H9 (cell line): ENCODE measurements at regions not wholly inside any gene's neighbourhood (a gene's known extent, or its start where the extent isn't known, plus 50 kb on each side); places are given as distances from the start of the nearest gene placed in this dataset.

Source experiments
- DNase-seq: peaks from one replicate; pipeline ENCODE4 v3.0.0-alpha.2; 2017
- H2AFZ ChIP-seq: one replicate; pipeline ENCODE4 v1.6.1; 2013; ENCODE audit warnings: mild to moderate bottlenecking, low read length, control low read depth, moderate library complexity
- H2AK5ac ChIP-seq: 2 replicates; pipeline ENCODE4 v1.6.1; 2013; ENCODE audit warnings: low read length, control low read depth, mixed read lengths; ENCODE audit not compliant: insufficient read length
- H2BK120ac ChIP-seq: one replicate; pipeline ENCODE4 v1.6.1; 2013; ENCODE audit warnings: low read depth, mild to moderate bottlenecking, low read length, control low read depth, inconsistent platforms; ENCODE audit not compliant: poor library complexity, severe bottlenecking
- H2BK12ac ChIP-seq: 2 replicates; pipeline ENCODE4 v1.6.1; 2013; ENCODE audit warnings: low read length, control low read depth, mixed read lengths, low read depth; ENCODE audit not compliant: insufficient read length
- H2BK15ac ChIP-seq: 2 replicates; pipeline ENCODE4 v1.6.1; 2013; ENCODE audit warnings: low read depth, low read length, control low read depth
- H2BK20ac ChIP-seq: one replicate; pipeline ENCODE4 v1.6.1; 2013; ENCODE audit warnings: low read depth, mild to moderate bottlenecking, low read length, control low read depth, inconsistent platforms; ENCODE audit not compliant: poor library complexity, severe bottlenecking
- H2BK5ac ChIP-seq: 2 replicates; pipeline ENCODE4 v1.6.1; 2013; ENCODE audit warnings: low read length, control low read depth, mixed read lengths; ENCODE audit not compliant: insufficient read length
- H3K14ac ChIP-seq: 2 replicates; pipeline ENCODE4 v1.6.1; 2013; ENCODE audit warnings: low read length, control low read depth; ENCODE audit not compliant: insufficient read depth
- H3K18ac ChIP-seq: 2 replicates; pipeline ENCODE4 v1.6.1; 2013; ENCODE audit warnings: low read depth, mild to moderate bottlenecking, mixed read lengths, low read length, control low read depth; ENCODE audit not compliant: insufficient read length
- H3K23ac ChIP-seq: 2 replicates; pipeline ENCODE4 v1.6.1; 2013; ENCODE audit warnings: low read length, control low read depth, mixed read lengths, low read depth; ENCODE audit not compliant: insufficient read length
- H3K23me2 ChIP-seq: 2 replicates; pipeline ENCODE4 v1.6.1; 2013; ENCODE audit warnings: low read depth, mild to moderate bottlenecking, mixed read lengths, low read length, control low read depth; ENCODE audit not compliant: insufficient read length, poor library complexity, severe bottlenecking
- H3K27ac ChIP-seq: 2 replicates; pipeline ENCODE4 v1.5.1; 2013; ENCODE audit warnings: low read length, control low read depth, mixed read lengths, low read depth; ENCODE audit not compliant: insufficient read length
- H3K27me3 ChIP-seq: 2 replicates; pipeline ENCODE4 v1.6.1; 2013; ENCODE audit warnings: low read length, control low read depth, inconsistent platforms; ENCODE audit not compliant: insufficient read depth
- H3K4ac ChIP-seq: 2 replicates; pipeline ENCODE4 v1.6.1; 2013; ENCODE audit warnings: low read depth, mild to moderate bottlenecking, control low read depth, inconsistent platforms, low read length, moderate library complexity
- H3K4me1 ChIP-seq: 2 replicates; pipeline ENCODE4 v1.6.1; 2013; ENCODE audit warnings: low read length, control low read depth, inconsistent platforms; ENCODE audit not compliant: insufficient read depth
- H3K4me2 ChIP-seq: 2 replicates; pipeline ENCODE4 v1.6.1; 2013; ENCODE audit warnings: low read length, control low read depth, mixed read lengths; ENCODE audit not compliant: insufficient read length, insufficient read depth
- H3K56ac ChIP-seq: 2 replicates; pipeline ENCODE4 v1.6.1; 2013; ENCODE audit warnings: low read depth, mild to moderate bottlenecking, mixed read lengths, low read length, control low read depth; ENCODE audit not compliant: insufficient read length
- H3K79me1 ChIP-seq: 2 replicates; pipeline ENCODE4 v1.6.1; 2013; ENCODE audit warnings: low read depth, mild to moderate bottlenecking, moderate library complexity, low read length, control low read depth, inconsistent platforms; ENCODE audit not compliant: insufficient read depth, poor library complexity, severe bottlenecking
- H3K79me2 ChIP-seq: 2 replicates; pipeline ENCODE4 v1.6.1; 2013; ENCODE audit warnings: low read length, control low read depth, inconsistent platforms; ENCODE audit not compliant: insufficient read depth
- H3K9ac ChIP-seq: 2 replicates; pipeline ENCODE4 v1.6.1; 2013; ENCODE audit warnings: low read length, control low read depth, mixed read lengths; ENCODE audit not compliant: insufficient read length; ENCODE audit errors: extremely low read depth
- H3K9me3 ChIP-seq: one replicate; pipeline ENCODE4 v1.6.1; 2013; ENCODE audit warnings: low read depth, low read length, inconsistent platforms; ENCODE audit not compliant: control insufficient read depth
- H3T11ph ChIP-seq: one replicate; pipeline ENCODE4 v1.6.1; 2013; ENCODE audit warnings: mild to moderate bottlenecking, low read length, control low read depth, inconsistent platforms
- H4K20me1 ChIP-seq: one replicate; pipeline ENCODE4 v1.6.1; 2013; ENCODE audit not compliant: control insufficient read depth, insufficient read length, insufficient read depth
- H4K5ac ChIP-seq: 2 replicates; pipeline ENCODE4 v1.6.1; 2013; ENCODE audit warnings: low read depth, mild to moderate bottlenecking, mixed read lengths, low read length, control low read depth; ENCODE audit not compliant: insufficient read length
- H4K8ac ChIP-seq: replicated peaks from 2 replicates; pipeline ENCODE4 v1.6.1; 2013; ENCODE audit warnings: low read length, control low read depth, mixed read lengths, low read depth; ENCODE audit not compliant: insufficient read length
- H4K91ac ChIP-seq: 2 replicates; pipeline ENCODE4 v1.6.1; 2013; ENCODE audit warnings: low read depth, mild to moderate bottlenecking, moderate library complexity, mixed read lengths, low read length, control low read depth; ENCODE audit not compliant: insufficient read length
- H3K27ac Mint-ChIP-seq, 3 experiments: 2 replicates in 2 of 3; 3 replicates in 1 of 3; pipeline ENCODE4 v1.8.0; 2020 to 2021; ENCODE audit warnings: mixed read lengths in 3 of 3, mild to moderate bottlenecking in 1 of 3, moderate library complexity in 1 of 3
- H3K27me3 Mint-ChIP-seq: 2 replicates; pipeline ENCODE4 v1.8.0; 2021; ENCODE audit warnings: low read depth, mild to moderate bottlenecking, moderate library complexity, mixed read lengths
- H3K36me3 Mint-ChIP-seq, 3 experiments: 2 replicates in 2 of 3; 3 replicates in 1 of 3; pipeline ENCODE4 v1.8.0; 2020 to 2021; ENCODE audit warnings: low read depth in 3 of 3, mixed read lengths in 3 of 3; ENCODE audit not compliant: insufficient read depth in 1 of 3
- H3K4me1 Mint-ChIP-seq, 2 experiments: 2 replicates each; pipeline ENCODE4 v1.8.0; 2020; ENCODE audit warnings: mixed read lengths in 2 of 2
- H3K4me3 Mint-ChIP-seq, 2 experiments: 2 replicates in 1 of 2; 3 replicates in 1 of 2; pipeline ENCODE4 v1.8.0; 2020 to 2021; ENCODE audit warnings: mild to moderate bottlenecking in 2 of 2, mixed read lengths in 2 of 2, moderate library complexity in 1 of 2
- H3K9me3 Mint-ChIP-seq, 2 experiments: 2 replicates in 1 of 2; 3 replicates in 1 of 2; pipeline ENCODE4 v1.8.0; 2020; ENCODE audit warnings: mild to moderate bottlenecking in 2 of 2, mixed read lengths in 2 of 2, moderate library complexity in 1 of 2
- WGBS: extraction: QIAGEN DNeasy Blood & Tissue Kit; methylation state at CpG from one replicate; pipeline ENCODE4 v1.1.7; 2013; ENCODE audit warnings: missing lambda C conversion rate, low lambda C conversion rate, mixed read lengths; ENCODE audit not compliant: insufficient read length; ENCODE audit errors: extremely low coverage; 5-methylcytosine and 5-hydroxymethylcytosine counted together
- TF ChIP-seq, protein P1 (sequence below): fragments of 200-600 bp; sonication (generic); conservative IDR thresholded peaks from 3 replicates; pipeline ENCODE4 v1.8.0; 2021; ENCODE audit warnings: antibody characterized with exemption, mild to moderate bottlenecking

DNA sequence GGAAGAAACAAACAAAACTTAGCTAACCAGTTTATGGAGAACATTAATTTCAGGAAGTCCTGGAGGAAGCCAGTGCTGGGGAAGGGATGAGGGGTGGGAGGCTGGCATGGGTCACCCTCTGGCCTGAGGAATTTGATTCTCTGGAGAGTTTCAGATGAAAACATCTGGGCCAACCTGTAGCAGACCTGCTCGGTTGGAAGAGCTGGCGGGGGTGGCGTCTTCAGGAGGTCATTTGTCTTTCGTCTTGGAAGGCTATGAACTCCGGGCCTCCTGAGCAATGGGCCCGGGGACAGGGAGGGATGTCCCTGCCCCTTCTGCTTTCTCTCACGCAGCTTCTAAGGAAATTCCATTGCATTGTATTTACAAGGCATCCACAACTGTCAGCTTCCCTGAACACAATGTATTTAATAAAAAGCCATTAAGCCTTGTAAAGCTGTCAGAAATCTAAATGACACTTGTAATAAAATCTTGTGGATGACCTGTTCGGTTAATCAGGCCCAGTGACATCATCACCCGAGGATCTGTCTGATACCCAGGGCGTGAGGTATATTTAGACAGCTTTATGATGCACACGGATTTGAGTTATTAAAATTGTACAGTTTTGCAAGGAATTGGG, 250.5 kb downstream of the RAB11FIP2 start:
- no peak overlapping the region for H4K5ac ChIP-seq
- H4K91ac ChIP-seq: no peak overlapping the region
- H2AFZ ChIP-seq: no peak overlapping the region
- no peak overlapping the region for H2BK20ac ChIP-seq
- H3K27ac ChIP-seq: no peak overlapping the region
- H2BK120ac ChIP-seq: no peak overlapping the region
- H4K20me1 ChIP-seq: no peaks in the 10 kb centered on the region
- H3K23ac ChIP-seq: no peak overlapping the region
- H3T11ph ChIP-seq: no peak overlapping the region
- no peak overlapping the region for H4K8ac ChIP-seq
- no peaks in the 10 kb centered on the region for H3K27me3 ChIP-seq
- no CpG with 5 or more reads among the region's 11 CpGs for WGBS
- Mint-ChIP-seq H3K27me3 (peaks cover 6% of the 10 kb centered on the region), H3K9me3 (no peaks in the 10 kb centered on the region), H3K27ac (no peak overlapping the region), H3K4me3 (no peak overlapping the region), H3K36me3 (no peaks in the 10 kb centered on the region), H3K4me1 (no peaks in the 10 kb centered on the region)
- H3K4me2 ChIP-seq: no peak overlapping the region
- no peak overlapping the region for H2BK12ac ChIP-seq
- H3K56ac ChIP-seq: no peak overlapping the region
- no peak overlapping the region for H2BK15ac ChIP-seq
- no peaks in the 10 kb centered on the region for H3K23me2 ChIP-seq
- no peaks in the 10 kb centered on the region for H3K79me2 ChIP-seq
- no peak overlapping the region for H3K14ac ChIP-seq
- TF ChIP-seq, protein P1, sequence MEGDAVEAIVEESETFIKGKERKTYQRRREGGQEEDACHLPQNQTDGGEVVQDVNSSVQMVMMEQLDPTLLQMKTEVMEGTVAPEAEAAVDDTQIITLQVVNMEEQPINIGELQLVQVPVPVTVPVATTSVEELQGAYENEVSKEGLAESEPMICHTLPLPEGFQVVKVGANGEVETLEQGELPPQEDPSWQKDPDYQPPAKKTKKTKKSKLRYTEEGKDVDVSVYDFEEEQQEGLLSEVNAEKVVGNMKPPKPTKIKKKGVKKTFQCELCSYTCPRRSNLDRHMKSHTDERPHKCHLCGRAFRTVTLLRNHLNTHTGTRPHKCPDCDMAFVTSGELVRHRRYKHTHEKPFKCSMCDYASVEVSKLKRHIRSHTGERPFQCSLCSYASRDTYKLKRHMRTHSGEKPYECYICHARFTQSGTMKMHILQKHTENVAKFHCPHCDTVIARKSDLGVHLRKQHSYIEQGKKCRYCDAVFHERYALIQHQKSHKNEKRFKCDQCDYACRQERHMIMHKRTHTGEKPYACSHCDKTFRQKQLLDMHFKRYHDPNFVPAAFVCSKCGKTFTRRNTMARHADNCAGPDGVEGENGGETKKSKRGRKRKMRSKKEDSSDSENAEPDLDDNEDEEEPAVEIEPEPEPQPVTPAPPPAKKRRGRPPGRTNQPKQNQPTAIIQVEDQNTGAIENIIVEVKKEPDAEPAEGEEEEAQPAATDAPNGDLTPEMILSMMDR: no peak
- no peaks in the 10 kb centered on the region for H3K4me1 ChIP-seq
- no peak overlapping the region for H2BK5ac ChIP-seq
- no peak for DNase-seq
- no peak overlapping the region for H2AK5ac ChIP-seq
- no peak overlapping the region for H3K9ac ChIP-seq
- no peaks in the 10 kb centered on the region for H3K79me1 ChIP-seq
- H3K18ac ChIP-seq: no peak overlapping the region
- H3K4ac ChIP-seq: no peak overlapping the region
- H3K9me3 ChIP-seq: no peaks in the 10 kb centered on the region
